OCI-LY7 (cell line): ENCODE measurements at regions not wholly inside any gene's neighbourhood (a gene's known extent, or its start where the extent isn't known, plus 50 kb on each side); places are given as distances from the start of the nearest gene placed in this dataset.

Experiments
- EZH2phosphoT487 ChIP-seq: fragments of 200-600 bp; sonication (generic); IDR thresholded peaks from 2 replicates; pipeline ENCODE4 v1.6.1; 2018; ENCODE audit warnings: low read depth, borderline replicate concordance, mild to moderate bottlenecking, mixed run types, antibody characterized with exemption, low read length, moderate library complexity, mixed read lengths
- TF ChIP-seq, protein P1 (sequence below): fragments of 200-600 bp; sonication (generic); conservative IDR thresholded peaks from 2 replicates; pipeline ENCODE4 v1.5.1; 2014; ENCODE audit warnings: mild to moderate bottlenecking, antibody characterized with exemption, low read length, moderate library complexity, mixed read lengths

DNA sequence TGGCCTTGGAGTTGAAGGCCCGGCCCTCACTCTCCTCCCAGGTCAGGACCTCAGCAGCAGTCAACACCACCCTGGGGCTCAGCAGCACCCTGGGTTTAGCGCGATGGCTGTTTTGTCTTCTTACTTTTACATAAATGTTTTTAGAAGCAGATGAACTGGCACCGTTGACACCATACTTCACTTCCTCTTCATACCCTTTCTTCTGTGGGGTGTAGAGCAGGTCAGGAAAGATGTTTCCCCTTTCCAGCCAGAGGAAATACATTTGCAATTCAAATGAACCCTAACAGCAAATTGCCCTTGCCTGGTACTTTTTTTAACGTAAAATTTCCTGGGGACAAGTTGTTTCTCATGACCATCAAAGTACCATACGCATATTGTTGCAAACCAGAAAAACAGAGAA, 54.7 kb upstream of the SNX9 start:
- TF ChIP-seq, protein P1, sequence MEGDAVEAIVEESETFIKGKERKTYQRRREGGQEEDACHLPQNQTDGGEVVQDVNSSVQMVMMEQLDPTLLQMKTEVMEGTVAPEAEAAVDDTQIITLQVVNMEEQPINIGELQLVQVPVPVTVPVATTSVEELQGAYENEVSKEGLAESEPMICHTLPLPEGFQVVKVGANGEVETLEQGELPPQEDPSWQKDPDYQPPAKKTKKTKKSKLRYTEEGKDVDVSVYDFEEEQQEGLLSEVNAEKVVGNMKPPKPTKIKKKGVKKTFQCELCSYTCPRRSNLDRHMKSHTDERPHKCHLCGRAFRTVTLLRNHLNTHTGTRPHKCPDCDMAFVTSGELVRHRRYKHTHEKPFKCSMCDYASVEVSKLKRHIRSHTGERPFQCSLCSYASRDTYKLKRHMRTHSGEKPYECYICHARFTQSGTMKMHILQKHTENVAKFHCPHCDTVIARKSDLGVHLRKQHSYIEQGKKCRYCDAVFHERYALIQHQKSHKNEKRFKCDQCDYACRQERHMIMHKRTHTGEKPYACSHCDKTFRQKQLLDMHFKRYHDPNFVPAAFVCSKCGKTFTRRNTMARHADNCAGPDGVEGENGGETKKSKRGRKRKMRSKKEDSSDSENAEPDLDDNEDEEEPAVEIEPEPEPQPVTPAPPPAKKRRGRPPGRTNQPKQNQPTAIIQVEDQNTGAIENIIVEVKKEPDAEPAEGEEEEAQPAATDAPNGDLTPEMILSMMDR: no peak
- no peak for TF ChIP-seq EZH2phosphoT487
